ENCODE measurements at regions not wholly inside any gene's neighbourhood (a gene's known extent, or its start where the extent isn't known, plus 50 kb on each side); places are given as distances from the start of the nearest gene placed in this dataset.
A peak's percentile ranks its signal among the peaks of the same experiment; 100 is the strongest.
"Not testable (repeated sequence)": the region's sequence is repeated elsewhere in the genome, so short reads cannot be mapped to it uniquely, and the experiment has no call there.

DNA sequence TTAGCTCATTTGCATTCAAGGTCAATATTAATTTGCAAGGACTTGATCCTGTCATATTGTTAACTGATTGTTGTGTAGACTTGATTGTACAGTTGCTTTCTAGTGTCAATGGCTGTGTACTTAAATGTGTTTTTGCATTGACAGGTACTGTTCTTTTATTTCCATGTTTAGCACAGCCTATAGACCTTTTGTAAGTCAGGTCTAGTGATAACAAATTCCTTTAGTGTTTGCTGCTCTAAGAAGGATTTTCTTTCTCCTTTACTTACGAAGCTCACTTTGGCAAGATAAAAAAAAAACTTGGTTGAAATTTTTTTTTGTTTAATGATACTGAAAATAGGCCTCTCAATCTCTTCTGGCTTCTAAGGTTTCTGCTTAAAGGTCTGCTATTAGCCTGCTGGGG is 942.3 kb downstream of the QKI start:
- no peak for DNase-seq

DNA sequence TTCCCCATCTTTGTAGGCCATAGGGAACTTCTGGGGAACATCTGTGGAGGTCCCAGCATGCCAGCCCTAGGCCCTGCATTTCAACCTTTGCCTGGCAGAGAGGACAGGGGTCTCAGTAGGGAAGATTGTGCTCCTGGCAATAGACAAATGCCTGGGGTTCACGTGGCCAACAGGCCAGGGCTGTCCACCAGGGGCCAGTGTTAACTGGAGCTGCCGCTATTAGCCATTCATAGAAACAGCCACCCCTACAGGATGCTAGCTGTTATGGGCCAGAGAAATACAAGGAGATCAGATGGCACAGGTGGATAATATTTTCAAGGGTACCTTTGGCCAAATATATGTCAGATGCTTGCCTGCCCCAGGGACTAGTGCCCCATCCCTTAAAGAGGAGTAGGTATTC is 932.9 kb downstream of the QKI start:
- DNase-seq: no peak

DNA sequence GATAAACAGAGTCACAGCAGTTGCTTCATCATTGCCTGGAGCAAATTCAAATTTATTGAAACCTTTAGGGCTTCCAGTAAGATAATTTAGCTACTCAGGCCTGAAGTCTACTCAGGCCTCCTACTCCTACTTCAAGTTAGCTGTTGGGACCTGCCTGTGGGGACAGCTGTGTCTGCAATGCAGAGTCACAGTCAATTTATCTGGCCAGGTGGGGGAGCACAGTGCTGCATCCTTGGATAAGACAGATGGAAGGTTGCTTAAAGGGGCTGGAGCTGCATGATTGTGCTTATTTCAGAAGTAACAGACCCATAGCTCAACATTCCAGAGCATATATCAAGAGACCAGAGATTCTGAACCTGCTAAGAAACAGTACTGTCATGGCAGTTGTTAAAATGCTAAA is 932.1 kb downstream of the QKI start:
- DNase-seq: no peak

DNA sequence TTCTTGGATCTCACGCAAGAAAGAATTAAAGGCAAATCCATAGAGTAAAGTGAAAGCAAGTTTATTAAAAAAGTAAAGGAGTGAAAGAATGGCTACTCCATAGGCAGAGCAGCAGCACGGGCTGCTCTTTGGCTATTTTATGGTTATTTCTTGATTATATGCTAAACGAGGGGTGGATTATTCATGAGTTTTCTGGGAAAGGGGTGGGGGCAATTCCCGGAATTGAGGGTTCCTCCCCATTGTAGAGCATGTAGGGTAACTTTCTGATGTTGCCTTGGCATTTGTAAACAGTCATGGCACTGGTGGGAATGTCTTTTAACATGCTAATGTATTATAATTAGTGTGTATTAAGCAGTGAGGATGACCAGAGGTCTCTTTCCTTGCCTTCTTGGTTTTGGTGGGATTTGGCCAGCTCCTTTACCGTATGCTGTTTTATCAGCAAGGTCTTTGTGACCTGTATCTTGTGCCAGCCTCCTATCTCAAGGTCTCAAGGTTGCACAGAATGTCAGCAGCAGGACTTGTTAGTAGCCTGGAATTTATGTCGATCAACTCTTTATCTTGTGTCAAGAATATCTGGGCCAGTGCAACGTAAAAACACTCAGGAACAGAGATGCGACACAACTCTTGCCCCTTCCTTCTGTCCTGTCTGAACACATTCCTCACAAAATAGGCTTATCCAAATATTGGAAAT is 931.4 kb downstream of the QKI start:
- no peak for DNase-seq

DNA sequence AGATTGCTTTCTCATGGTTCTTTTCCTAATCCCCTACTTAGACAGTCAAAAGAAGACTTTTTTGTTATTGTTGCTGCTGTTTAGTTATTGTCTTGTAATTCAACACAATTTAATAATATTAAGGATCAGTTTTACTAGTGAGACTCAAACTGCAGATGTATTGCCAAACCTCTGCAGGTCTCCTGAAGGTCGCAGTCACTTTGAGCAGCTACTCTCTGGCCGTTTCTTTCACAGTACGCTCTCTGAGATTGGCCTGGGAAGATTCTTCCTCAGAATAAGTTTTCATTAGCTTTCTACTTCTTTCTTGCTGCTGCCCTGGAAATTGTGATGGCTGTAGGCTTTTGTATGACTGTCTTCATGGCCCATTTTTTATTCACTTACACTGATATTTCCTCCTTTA is 930.8 kb downstream of the QKI start:
- no peak for DNase-seq

DNA sequence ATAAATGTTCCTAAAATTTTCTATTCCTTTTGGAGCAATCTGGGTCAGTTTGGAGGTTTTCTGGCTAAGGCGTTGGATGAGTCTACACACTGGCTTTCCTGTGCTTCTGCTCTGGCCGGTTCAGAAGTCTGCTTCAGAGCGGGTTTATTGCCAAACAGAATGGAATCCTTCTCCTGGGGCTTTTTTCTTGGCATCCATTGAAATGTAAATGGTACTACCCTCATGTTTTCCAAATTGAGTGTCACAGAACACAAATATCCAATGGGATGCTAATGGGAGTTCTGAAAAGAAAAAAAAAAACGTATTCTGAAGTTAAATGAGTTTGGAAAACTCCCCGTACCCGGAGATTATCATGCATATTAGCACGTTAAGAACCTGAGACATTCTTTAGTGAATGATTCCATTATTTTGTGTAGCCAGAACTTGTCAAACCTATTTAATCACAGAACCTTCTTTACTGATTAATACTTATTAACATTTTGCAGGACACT is 930.3 kb downstream of the QKI start:
- peak; percentile 7 for DNase-seq

DNA sequence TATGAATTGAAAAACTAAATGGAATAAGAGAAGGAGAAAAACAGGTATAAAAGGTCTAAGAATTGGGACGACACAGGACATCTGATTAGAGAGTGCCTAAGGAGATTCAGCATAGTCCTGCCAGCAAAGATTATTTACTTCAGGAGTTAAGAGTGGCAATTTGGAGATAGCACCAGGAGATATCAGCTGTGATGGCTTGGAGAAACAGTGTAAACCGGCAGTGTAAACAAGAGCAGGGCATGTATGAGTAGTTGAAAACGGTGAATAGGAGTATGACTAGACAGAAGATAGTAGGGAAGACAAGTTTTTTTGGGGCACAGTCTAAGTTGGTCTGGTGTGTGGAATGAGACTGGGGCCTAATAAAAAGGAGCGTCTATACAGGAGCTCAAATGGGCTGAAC is 924.9 kb downstream of the QKI start:
- DNase-seq: not testable (repeated sequence)

DNA sequence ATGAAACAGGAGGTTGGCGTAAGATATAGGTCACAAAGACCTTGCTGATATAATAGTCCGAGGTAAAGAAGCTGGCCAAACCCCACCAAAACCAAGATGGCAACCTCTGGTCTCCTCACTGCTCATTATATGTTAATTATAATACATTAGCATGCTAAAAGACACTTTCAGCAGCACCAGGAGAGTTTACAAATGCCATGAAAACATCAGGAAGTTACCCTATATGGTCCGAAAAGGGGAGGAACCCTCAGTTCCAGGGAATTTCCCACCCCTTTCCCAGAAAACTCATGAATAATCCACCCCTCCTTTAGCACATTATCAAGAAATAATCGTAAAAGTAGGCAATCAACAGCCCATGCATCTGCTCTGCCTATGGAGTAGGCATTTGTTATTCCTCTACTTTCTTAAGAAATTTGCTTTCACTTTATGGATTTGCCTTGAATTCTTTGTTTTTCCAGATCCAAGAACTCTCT is 923.4 kb downstream of the QKI start:
- DNase-seq: no peak

DNA sequence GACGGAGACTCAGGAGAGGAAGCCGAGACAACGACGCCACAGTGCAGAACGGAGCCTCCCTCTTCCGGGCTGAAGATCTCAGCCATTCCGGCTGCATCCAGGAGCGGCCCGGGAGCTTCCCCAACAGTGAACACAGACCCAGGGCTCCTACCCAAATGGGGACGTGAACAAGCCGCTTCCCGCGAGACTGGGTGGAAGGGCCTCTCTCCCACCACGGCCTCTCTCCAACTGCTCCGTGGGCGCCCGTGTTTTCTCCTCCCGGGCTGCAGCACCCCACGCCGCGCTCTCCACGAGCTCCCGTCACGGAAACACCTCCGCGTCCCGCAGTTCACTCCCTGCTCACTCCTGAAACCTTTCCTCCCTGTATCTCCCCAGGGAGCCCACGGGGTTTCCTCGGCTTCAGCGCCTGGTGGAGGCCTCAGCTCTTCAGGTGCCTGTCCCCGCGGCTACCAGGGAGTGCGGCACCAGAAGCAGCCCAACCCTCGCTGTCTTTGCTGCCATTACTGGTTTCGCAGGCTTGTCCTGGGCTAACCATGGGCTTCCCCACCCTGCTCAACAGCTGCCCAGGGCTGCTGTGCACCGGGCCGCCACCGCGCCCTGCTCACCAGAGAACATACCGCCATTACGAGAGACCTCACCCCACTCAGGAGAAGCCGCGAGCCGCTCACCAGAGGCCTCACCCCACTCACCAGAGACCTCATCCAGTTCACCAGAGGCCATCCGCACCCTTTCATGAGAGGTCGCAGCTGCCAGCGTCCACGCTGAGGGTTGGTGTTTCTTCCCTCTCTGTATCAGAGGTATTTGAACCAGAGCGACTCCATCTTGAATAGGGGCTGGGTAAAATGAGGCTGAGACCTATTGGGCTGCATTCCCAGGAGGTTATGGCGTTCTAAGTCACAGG is 922.8 kb downstream of the QKI start:
- no peak for DNase-seq

DNA sequence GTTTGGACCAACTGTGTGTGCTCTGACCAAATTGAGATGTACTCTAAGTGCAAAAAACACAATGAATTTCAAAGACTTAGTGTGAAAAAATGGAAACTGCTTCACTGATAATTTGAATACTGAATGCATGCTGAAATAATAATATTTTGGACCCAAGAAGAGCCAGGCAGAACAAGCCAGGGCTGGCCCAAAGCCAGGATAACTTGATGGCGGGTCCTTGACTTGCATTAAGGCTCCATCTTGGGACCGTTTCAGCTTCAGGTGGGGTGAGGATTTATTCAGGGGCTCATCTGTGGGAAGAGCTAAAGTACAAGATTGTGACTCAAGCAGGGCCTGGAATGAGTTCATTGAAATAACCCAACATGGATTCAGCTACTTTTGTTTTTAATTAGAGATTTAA is 921.9 kb downstream of the QKI start:
- DNase-seq: no peak

DNA sequence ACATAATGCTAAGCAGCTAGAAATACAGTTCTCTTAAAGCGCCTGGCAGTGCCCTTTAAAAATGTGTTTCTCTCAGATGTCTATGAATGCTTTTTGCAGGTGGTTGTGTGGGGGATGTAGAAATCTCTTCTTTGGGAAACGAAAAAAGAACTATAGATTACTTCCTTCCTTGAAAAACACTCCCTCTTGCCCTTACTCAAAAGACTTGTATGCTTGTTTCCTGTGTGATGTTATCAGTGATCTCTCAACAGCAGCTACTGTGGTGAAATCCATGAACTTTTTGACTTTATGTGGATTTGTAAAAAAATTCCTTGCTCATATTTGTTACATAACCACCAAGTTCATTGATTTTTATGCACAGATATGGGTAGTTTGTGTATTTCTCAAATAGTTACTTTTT is 916.5 kb downstream of the QKI start:
- DNase-seq: no peak

DNA sequence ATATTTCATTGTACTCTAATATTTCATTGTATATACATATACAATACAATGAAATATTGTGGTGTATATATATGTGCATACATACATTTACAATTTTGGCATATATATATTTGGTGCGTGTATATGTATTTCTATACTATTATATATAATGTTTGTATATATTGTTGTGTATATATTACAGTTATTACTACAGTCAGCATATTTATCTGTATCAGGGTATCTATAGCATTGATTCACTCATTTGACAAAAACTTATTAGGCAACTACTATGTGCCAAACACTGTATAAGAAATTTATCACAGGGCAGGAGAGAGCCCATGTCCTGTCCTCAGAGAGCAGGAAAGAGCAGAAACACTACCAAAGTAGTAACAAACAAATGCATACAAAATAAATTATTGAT is 910.6 kb downstream of the QKI start:
- DNase-seq: no peak

DNA sequence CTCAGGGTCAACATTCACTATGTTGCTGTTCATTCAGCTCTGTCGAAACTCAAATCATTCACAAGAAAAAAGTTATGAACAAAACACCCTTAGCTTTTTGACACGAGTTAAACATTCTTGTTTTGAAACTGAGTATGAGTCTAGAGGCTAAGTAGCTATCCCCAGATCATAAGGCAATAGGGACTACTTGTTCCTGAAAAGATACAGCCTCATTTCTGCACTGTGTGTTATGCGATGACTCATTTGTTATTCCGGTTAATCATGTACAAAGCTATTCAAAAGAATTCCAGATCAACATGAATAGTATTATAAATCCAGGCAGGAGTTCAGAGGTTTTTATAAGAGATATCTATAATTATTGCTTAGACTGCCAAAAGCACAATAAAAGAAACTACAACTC is 908.0 kb downstream of the QKI start:
- DNase-seq: peak; percentile 58

DNA sequence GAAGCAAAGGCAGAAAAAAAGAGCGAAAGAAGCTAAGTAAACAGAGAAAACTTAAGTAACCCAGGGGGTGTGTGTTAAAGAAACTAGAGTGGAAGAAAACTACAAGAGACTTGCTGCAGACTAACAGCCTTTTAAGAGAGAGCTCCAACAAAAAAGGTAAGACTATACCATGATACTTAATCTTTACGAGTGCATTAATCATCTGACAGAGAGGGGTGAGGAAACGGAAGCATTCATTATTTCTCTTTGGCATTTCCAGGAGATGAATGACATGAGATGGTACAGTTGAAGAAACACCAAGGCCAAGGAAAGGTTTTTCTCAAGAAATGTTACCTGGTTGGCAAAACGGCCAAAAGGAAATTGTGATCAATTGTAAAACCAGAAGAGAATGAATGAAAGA is 906.8 kb downstream of the QKI start:
- no peak for DNase-seq

DNA sequence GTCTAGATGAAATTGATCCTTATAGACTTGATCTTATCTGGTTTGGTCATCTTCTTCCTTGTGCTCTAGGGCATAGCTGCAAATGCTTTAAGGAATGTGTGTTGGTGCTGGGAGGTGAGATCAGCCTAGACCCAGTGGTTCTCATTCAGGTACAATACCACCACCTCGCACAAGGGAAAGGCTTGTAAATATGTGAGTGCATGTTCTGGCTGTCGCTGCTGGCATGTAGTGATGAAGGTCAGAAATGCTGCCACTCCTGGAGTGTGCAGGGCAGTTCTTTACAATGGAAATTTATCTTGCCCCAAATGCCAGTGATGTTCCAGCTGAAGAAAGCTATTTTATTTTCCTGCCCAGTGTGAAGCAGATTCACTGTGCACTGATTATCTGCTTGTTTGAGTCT is 900.9 kb downstream of the QKI start:
- no peak for DNase-seq

DNA sequence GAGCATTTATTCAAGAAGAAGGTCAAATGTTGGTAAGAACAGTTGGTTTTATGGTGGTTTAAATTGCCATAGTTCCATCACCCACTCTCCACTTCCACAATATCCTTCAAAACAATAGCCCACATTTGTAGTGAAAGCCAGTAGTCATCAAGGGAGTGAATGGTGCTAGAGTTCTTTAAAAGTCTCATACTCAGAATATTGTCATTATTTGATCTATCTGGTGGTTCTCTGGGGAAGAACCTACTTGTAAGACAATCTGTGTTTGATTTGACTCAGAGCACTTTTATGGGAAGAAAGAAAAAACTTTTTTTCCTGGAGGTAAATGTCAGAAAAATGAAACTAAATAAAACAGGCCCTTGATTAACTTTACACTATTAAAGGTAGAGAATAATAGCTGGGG is 893.8 kb downstream of the QKI start:
- no peak for DNase-seq

DNA sequence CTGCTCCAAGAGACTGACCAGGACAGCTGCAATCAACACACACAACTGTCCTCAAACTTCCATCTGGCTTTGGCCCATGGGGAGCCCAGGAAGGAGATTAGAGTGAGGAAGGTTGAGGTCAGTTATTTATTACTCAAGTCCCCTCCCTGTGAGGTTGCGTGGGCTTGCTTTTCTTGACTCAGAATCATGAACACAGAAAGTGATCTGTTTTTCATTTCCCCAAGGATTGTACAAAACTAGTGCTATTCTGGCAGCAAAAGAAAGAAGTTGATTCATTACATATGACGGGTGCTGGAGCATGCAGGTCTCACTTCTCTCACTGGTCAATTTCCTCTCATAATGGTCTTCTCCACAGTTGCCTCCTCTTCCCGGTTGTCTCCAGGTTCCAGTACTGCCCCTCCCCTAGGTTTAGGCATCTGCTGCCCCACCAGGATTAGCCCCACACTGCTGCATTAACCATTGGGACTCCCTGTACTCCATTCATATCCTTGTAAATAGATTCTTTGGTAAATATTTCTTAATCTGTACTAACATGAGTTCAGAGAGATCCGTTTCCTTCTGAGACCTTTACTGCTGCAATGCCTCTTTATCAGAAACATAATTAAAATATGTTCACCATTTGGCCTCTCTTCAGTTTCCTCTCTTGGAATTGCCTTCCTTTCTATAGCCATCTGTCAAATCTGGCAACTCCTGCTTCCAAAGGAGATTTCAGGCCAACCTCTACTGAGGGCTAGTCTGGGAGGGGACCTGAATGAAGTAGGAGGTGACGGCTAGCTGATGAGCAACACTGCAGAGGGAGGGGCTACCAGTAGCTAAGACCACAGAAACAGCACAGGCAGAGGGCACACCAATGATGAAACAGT is 888.8 kb downstream of the QKI start:
- DNase-seq: peak; percentile 57

DNA sequence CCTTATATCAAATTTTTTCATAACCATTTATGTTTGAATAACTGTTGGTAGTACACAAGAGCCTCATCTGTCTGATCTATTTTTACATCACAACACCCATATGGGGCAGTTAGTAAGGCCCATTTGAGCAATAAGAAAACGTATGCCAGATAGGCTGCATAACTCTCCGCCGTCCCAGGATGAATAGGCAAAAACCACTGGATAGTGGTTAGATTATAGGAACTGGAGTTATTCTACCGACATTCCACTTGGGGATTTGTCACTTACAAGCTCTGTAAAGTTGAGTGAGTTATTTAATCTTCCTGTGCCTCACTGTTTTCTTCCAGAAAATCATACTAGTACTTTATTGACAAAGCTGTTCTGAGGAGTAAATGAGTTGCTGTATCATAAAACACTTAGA is 881.9 kb downstream of the QKI start:
- peak; percentile 41 for DNase-seq

DNA sequence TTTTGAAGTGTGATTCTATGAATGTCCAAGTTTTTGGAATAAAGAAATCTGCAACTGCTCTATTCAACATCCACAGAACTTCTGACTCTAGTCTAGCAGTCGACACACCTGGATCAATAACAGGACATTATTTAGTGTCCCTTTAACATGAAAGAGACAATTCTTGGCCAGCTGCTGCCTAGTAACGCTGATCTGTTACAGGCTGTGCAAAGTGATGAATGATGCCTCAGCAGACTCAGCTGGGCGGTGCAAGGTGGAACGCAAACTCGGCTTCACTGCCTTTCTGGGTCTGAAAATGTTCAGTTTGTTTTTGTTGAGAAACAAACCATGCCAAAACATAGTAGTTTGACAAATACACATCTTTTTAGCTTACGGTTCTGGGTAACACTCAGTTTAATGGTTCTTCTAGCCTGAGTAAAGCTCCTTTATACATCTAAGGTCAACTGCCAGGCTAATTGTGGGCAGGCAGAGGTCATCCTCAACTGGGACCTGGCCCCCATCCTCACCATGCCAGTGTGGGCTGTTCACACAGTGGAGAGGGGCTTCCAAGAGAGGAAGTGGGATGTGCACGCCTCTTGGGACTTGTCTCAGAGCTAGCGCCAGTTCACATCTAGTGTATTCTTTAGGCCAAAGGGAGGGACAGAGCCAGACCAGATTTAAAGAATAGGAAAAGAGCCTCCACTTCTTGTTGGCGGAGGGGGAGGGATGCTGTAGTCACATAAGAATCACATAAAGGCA is 879.7 kb downstream of the QKI start:
- DNase-seq: no peak

DNA sequence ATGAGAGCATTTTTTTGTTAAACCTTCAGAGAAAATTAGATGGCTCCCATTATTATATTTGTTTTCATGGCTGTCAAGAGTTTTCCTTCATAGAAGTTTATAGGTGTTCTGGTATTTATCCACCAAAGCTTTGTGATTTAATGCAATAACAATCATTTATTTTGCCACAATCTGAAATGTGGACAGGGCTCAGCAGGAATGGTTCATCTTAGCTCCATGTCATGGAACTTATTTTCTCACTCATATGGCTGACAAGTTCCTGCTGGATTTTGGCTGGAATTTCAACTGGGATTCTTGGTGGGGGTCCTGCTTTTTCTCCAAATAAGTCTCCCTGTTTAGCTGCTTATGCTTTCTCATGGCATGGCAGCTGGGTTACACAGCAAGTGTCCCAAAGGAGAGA is 876.7 kb downstream of the QKI start:
- DNase-seq: no peak

DNA sequence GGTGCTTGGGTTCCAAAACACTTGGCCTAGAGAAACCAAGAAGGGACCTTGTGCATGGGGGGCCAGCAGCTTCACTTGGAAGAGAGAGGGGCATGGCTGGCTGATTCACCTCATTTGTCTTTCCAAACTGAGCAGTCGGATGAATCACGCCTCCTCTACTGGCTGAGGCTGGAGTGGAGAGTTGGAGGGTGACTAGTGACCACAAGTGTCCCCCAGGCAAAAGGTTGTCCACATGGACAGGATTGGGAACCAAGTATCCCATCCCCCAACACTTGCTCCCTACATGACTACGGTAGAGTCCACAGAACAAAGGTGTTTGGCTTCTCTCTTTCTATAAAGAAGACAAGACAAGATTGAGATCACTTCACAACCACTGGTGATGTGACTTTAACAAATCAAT is 875.6 kb downstream of the QKI start:
- no peak for DNase-seq

DNA sequence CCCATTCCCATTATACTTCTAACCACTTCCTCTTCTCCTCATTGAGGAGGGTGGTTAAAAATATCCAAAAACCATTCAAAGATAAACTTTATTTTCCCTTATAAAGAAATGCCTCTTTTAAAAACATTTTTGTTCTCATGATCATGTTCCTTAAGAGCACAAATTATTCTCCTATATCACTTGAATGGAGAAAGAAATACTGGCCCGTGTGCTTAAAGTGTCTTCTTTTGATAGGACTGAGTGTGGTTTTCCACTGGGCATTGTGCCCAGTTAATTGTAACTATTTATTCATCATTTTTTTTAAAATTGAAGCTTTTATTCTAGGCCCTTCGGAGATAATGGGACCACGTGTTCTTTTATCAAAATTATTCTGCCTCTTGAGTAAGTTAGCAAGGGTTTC is 871.5 kb downstream of the QKI start:
- DNase-seq: peak; percentile 12

DNA sequence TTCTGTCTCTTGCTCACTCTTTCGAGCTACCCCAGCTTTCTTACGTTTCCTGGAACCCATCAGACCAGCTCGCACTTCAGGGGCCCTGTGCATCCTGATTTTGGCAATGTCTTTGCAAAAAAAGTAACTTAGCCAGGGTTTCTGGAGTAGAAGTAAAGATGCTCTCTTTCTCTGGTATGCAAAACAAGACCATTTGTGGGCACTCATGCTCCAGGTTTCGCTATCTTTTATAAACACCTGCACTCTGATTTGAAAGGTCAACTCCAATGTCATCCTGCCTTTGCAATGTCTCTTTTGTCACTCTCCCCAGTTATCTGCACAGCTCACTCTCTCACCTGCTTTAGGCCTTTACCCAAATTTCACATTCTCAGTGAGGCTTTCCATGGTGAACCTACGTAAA is 869.1 kb downstream of the QKI start:
- DNase-seq: no peak
